ENCODE measurements at regions not wholly inside any gene's neighbourhood (a gene's known extent, or its start where the extent isn't known, plus 50 kb on each side); places are given as distances from the start of the nearest gene placed in this dataset.

DNA sequence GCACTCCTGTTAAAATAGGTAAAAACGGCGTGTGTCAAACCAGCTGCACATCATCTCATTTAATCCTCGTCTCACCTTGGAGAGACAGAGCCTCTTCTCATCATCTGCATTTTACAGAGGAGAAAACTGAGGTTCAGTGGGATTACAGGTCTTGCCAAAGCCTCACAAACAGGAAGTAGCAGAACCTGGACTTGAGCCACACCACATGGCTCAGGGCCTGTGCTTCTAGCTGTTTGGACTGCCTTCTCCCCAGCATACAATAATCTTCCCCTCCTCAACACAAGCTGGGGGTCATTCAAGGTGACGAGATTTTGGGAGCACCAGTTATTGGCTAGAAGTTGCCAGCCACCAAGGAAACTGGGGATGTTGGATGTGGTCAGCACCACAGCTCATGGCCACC, 167.9 kb upstream of the ZC3H12A start:
- Histone ChIP-seq H3K27me3 (ENCODE audit: control insufficient read depth in 2 of 2, insufficient read depth in 2 of 2, low read length in 2 of 2) (no peaks in the 10 kb centered on the region), H4K20me1 (replicated peaks; ENCODE audit: control insufficient read depth, extremely low read depth, insufficient read depth, low read length) (no peaks in the 10 kb centered on the region), H2AFZ (ENCODE audit: low read depth, low read length) (no peak overlapping the region), H3K4me3 (replicated peaks in 1 of 3; ENCODE audit: insufficient read depth in 1 of 3, low read depth in 1 of 3, low read length in 3 of 3) (no peak overlapping the region), H3K4me1 (ENCODE audit: control insufficient read depth, extremely low read depth, insufficient read depth, low read length) (no peaks in the 10 kb centered on the region), H3K79me2 (ENCODE audit: control insufficient read depth, insufficient read depth, low read length) (no peaks in the 10 kb centered on the region), H3K9ac (replicated peaks; ENCODE audit: extremely low read depth, insufficient read depth, low read length) (no peak overlapping the region), H3K9me3 (replicated peaks; ENCODE audit: control insufficient read depth, insufficient read depth, low read length) (no peaks in the 10 kb centered on the region), H3K4me2 (ENCODE audit: insufficient read depth, low read length) (no peak overlapping the region), H3K27ac (ENCODE audit: insufficient read depth, low read depth, low read length) (no peak overlapping the region), H3K36me3 (ENCODE audit: control insufficient read depth in 2 of 2, extremely low read depth in 1 of 2, insufficient read depth in 2 of 2, low read length in 2 of 2) (no peaks in the 10 kb centered on the region), H3K9me1 (replicated peaks; ENCODE audit: control insufficient read depth, extremely low read depth, insufficient read depth, low read length) (no peaks in the 10 kb centered on the region)
- POLR2A ChIA-PET = no interaction called here
- CTCF ChIA-PET = interaction anchor here (0.6 kb wide), 1 partner anchor 602 kb away, joined by 3 read pairs; no protein-coding TSS in a partner anchor
- intact Hi-C loops (cut with micrococcal nuclease) (no loop called here), dilution Hi-C loops (cut with MboI; ENCODE audit: extremely low pct_ligation_motif_present, low sequenced_read_pairs) (no loop called here)
- no peak for DNase-seq (ENCODE audit: low read depth, low spot score)
- no peak for FAIRE-seq
- BruUV-seq (replicated peaks) = no TSS peak
- TF ChIP-seq GATA2 (IDR thresholded peaks at IDR 0.05; ENCODE audit: insufficient read depth, insufficient read length, low read depth, low read length) (no peak), EZH2 (IDR thresholded peaks at IDR 0.05; ENCODE audit: borderline replicate concordance, low read depth, low read length, severe bottlenecking) (no peak), MYC (IDR thresholded peaks at IDR 0.05; ENCODE audit: low read depth, low read length) (no peak), JUN (IDR thresholded peaks at IDR 0.05; ENCODE audit: borderline replicate concordance, insufficient read depth, insufficient read length, low read depth) (no peak), POLR2A (IDR thresholded peaks at IDR 0.05; ENCODE audit: low read depth, low read length) (no peak), POLR2AphosphoS5 (IDR thresholded peaks at IDR 0.05; ENCODE audit: insufficient read depth, low read depth, low read length) (no peak), FOS (IDR thresholded peaks at IDR 0.05; ENCODE audit: borderline replicate concordance, insufficient read depth, low read length) (no peak)
- TF ChIP-seq, protein P1, sequence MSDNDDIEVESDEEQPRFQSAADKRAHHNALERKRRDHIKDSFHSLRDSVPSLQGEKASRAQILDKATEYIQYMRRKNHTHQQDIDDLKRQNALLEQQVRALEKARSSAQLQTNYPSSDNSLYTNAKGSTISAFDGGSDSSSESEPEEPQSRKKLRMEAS (IDR thresholded peaks at IDR 0.05; ENCODE audit: insufficient read depth, insufficient read length) = no peak
- TF ChIP-seq, protein P2, sequence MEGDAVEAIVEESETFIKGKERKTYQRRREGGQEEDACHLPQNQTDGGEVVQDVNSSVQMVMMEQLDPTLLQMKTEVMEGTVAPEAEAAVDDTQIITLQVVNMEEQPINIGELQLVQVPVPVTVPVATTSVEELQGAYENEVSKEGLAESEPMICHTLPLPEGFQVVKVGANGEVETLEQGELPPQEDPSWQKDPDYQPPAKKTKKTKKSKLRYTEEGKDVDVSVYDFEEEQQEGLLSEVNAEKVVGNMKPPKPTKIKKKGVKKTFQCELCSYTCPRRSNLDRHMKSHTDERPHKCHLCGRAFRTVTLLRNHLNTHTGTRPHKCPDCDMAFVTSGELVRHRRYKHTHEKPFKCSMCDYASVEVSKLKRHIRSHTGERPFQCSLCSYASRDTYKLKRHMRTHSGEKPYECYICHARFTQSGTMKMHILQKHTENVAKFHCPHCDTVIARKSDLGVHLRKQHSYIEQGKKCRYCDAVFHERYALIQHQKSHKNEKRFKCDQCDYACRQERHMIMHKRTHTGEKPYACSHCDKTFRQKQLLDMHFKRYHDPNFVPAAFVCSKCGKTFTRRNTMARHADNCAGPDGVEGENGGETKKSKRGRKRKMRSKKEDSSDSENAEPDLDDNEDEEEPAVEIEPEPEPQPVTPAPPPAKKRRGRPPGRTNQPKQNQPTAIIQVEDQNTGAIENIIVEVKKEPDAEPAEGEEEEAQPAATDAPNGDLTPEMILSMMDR (IDR thresholded peaks at IDR 0.05; ENCODE audit: extremely low read depth in 1 of 2, insufficient read depth in 1 of 2, low read depth in 1 of 2, low read length in 2 of 2) = no peak

Data from endothelial cell of umbilical vein (primary cell).